ENCODE measurements at regions not wholly inside any gene's neighbourhood (a gene's known extent, or its start where the extent isn't known, plus 50 kb on each side); places are given as distances from the start of the nearest gene placed in this dataset.

DNA sequence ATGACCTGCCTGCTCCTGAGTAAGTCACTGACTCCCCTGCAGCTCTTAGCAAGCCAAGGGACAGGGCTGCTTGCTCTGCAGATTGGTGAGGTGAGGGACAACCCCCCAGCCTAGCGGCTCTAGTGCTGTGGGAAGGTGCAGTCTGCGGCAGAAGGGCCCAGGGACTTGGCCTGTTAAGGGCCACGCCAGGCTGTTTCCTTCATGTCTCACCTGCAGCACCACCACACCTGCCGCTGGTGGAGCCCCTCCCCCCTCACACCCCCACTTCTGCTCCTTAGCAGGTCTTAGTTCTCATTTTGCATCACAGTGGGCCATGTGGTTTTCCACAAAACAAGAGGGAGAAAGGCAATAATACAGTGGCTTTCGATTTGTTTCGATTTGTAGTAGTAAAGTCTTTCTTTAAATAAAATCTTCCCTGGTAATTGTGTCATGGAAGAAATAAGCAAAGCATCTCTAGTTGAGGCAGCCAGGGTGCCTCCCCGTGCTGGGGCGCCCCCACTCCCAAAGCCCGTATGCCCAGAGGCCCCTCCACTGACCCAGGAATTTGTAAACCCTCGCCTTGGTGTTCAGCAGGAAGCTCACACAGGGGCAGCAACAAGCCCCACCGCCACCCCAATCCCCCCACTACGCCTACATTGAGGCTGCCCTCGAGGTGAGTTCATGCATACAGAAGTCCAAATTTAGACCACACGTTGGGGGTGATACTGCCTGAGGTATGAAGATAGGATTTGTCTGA is 86.5 kb upstream of the CLDN5 start:
- TF ChIP-seq, protein P1, sequence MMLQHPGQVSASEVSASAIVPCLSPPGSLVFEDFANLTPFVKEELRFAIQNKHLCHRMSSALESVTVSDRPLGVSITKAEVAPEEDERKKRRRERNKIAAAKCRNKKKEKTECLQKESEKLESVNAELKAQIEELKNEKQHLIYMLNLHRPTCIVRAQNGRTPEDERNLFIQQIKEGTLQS (IDR thresholded peaks at IDR 0.05): no peak
- TF ChIP-seq EGR1 (IDR thresholded peaks at IDR 0.05; ENCODE audit: low read depth): no peak
- TF ChIP-seq, protein P2, sequence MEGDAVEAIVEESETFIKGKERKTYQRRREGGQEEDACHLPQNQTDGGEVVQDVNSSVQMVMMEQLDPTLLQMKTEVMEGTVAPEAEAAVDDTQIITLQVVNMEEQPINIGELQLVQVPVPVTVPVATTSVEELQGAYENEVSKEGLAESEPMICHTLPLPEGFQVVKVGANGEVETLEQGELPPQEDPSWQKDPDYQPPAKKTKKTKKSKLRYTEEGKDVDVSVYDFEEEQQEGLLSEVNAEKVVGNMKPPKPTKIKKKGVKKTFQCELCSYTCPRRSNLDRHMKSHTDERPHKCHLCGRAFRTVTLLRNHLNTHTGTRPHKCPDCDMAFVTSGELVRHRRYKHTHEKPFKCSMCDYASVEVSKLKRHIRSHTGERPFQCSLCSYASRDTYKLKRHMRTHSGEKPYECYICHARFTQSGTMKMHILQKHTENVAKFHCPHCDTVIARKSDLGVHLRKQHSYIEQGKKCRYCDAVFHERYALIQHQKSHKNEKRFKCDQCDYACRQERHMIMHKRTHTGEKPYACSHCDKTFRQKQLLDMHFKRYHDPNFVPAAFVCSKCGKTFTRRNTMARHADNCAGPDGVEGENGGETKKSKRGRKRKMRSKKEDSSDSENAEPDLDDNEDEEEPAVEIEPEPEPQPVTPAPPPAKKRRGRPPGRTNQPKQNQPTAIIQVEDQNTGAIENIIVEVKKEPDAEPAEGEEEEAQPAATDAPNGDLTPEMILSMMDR (IDR thresholded peaks at IDR 0.05 in 2 of 3, conservative IDR thresholded peaks at IDR 0.05 in 1 of 3; ENCODE audit: borderline replicate concordance in 1 of 3, insufficient read depth in 1 of 3, low read depth in 2 of 3, low read length in 2 of 3): no peak
- TF ChIP-seq RAD21 (IDR thresholded peaks at IDR 0.05; ENCODE audit: low read depth): no peak
- TF ChIP-seq POLR2A (IDR thresholded peaks at IDR 0.05; ENCODE audit: borderline replicate concordance, extremely low read depth, insufficient read depth, insufficient read length): no peak
- TF ChIP-seq EZH2 (IDR thresholded peaks at IDR 0.05): no peak
- TF ChIP-seq POLR2AphosphoS5 (IDR thresholded peaks at IDR 0.05; ENCODE audit: low read depth, low read length): no peak
- no peak for TF ChIP-seq TCF7L2 (IDR thresholded peaks at IDR 0.05; ENCODE audit: borderline replicate concordance, extremely low read depth, insufficient read depth, insufficient read length)
- TF ChIP-seq, protein P3, sequence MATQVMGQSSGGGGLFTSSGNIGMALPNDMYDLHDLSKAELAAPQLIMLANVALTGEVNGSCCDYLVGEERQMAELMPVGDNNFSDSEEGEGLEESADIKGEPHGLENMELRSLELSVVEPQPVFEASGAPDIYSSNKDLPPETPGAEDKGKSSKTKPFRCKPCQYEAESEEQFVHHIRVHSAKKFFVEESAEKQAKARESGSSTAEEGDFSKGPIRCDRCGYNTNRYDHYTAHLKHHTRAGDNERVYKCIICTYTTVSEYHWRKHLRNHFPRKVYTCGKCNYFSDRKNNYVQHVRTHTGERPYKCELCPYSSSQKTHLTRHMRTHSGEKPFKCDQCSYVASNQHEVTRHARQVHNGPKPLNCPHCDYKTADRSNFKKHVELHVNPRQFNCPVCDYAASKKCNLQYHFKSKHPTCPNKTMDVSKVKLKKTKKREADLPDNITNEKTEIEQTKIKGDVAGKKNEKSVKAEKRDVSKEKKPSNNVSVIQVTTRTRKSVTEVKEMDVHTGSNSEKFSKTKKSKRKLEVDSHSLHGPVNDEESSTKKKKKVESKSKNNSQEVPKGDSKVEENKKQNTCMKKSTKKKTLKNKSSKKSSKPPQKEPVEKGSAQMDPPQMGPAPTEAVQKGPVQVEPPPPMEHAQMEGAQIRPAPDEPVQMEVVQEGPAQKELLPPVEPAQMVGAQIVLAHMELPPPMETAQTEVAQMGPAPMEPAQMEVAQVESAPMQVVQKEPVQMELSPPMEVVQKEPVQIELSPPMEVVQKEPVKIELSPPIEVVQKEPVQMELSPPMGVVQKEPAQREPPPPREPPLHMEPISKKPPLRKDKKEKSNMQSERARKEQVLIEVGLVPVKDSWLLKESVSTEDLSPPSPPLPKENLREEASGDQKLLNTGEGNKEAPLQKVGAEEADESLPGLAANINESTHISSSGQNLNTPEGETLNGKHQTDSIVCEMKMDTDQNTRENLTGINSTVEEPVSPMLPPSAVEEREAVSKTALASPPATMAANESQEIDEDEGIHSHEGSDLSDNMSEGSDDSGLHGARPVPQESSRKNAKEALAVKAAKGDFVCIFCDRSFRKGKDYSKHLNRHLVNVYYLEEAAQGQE (IDR thresholded peaks at IDR 0.05; ENCODE audit: low read depth): no peak
- no peak for TF ChIP-seq JUND (IDR thresholded peaks at IDR 0.05)
